ENCODE measurements at regions not wholly inside any gene's neighbourhood (a gene's known extent, or its start where the extent isn't known, plus 50 kb on each side); places are given as distances from the start of the nearest gene placed in this dataset.

- no peaks in the 10 kb centered on the region for H3K9me3 Mint-ChIP-seq
- H3K27ac Mint-ChIP-seq (ENCODE audit: unreplicated experiment), result peak overlapping the region; percentile 70
- TF ChIP-seq, protein P1, sequence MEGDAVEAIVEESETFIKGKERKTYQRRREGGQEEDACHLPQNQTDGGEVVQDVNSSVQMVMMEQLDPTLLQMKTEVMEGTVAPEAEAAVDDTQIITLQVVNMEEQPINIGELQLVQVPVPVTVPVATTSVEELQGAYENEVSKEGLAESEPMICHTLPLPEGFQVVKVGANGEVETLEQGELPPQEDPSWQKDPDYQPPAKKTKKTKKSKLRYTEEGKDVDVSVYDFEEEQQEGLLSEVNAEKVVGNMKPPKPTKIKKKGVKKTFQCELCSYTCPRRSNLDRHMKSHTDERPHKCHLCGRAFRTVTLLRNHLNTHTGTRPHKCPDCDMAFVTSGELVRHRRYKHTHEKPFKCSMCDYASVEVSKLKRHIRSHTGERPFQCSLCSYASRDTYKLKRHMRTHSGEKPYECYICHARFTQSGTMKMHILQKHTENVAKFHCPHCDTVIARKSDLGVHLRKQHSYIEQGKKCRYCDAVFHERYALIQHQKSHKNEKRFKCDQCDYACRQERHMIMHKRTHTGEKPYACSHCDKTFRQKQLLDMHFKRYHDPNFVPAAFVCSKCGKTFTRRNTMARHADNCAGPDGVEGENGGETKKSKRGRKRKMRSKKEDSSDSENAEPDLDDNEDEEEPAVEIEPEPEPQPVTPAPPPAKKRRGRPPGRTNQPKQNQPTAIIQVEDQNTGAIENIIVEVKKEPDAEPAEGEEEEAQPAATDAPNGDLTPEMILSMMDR (conservative IDR thresholded peaks at IDR 0.05), result no peak
- H3K27me3 Mint-ChIP-seq (ENCODE audit: low read depth), result no peaks in the 10 kb centered on the region
- peaks cover 54% of the 10 kb centered on the region for H3K4me1 Mint-ChIP-seq
- no peak overlapping the region for H3K4me3 Mint-ChIP-seq
- H3K36me3 Mint-ChIP-seq (ENCODE audit: low read depth), result peaks cover 9% of the 10 kb centered on the region
- no peak for DNase-seq (ENCODE audit: low read depth, low spot score)
Measured at GRCh38 chr7:12769444-12769843, 82.0 kb downstream of the ARL4A start.

DNA sequence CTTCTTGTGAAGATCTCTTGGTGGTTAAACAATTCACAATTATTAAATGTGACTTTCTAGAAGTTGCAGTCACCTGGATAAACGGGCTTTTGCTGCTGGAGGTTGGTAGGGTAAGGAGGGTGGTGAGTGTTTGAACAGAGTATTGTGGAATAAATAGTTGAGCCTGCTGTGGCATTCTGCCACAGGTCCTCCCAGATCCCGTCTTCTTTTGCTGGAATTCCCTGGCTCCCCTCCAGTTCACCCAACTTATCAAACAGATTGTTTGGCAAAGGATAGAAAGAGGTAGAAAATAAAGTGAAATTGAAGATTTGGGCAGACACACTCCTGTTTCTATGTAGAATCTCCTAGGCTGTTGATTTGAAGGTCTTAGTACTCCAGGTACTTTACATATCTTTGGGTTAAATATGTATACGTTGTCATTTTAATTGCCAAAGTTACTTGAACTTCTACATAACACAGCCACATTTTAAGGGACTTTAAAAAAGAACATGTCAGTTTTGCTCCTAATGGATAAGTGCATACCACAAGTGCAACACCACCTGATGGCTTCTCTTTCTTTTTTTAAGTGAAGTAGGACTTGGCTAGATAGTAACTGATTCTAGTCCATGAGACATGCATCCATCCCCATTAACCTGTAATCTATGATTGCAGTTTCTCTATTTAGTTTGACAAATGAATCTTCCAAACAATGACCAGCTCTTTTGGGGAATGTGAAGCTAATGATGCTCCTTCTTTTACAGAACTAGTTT, 83.0 kb downstream of the ARL4A start:
- Mint-ChIP-seq H3K36me3 (ENCODE audit: low read depth) (peaks cover 9% of the 10 kb centered on the region), H3K27me3 (ENCODE audit: low read depth) (no peaks in the 10 kb centered on the region), H3K4me3 (no peak overlapping the region)

DNA sequence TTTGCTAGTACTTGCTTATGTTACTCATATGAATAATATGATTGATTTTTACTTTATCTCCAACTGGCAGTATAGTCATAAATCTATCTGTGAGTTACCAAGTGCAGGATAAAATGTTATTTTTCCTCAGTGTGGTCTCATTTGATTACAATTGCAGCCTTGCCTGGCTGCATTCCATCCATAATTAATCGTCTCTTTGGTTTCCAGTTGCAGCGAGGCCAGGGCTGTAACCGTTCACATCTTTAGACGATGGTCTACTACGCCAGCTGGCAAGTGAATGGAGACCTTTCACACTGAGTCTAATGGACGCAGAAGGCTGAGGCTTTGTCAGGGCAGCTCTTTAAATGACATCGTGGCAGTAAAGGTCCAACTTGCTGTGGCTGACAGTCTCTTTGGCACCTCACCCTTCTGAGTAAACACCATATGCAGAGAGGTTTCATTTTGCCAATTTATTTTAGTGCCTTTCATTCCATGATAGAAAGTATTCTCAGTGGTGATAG, 84.0 kb downstream of the ARL4A start:
- Mint-ChIP-seq H3K4me3 (peak overlapping the region; percentile 44), H3K27me3 (ENCODE audit: low read depth) (no peaks in the 10 kb centered on the region), H3K4me1 (peaks cover 46% of the 10 kb centered on the region), H3K9me3 (no peaks in the 10 kb centered on the region), H3K36me3 (ENCODE audit: low read depth) (peaks cover 9% of the 10 kb centered on the region), H3K27ac (ENCODE audit: unreplicated experiment) (peak overlapping the region; percentile 60)
- DNase-seq (ENCODE audit: low read depth, low spot score), result peak; percentile 28
- TF ChIP-seq, protein P1 (conservative IDR thresholded peaks at IDR 0.05), result no peak

More for the DNA sequence above, 83.0 kb downstream of the ARL4A start:
- Mint-ChIP-seq H3K27ac (ENCODE audit: unreplicated experiment) (peak overlapping the region; percentile 87), H3K4me1 (peaks cover 46% of the 10 kb centered on the region), H3K9me3 (no peaks in the 10 kb centered on the region)
- TF ChIP-seq, protein P1 (conservative IDR thresholded peaks at IDR 0.05), result no peak
- DNase-seq (ENCODE audit: low read depth, low spot score), result no peak

- TF ChIP-seq, protein P1 (conservative IDR thresholded peaks at IDR 0.05), result no peak
Measured at GRCh38 chr7:12772768-12773167, 85.3 kb downstream of the ARL4A start.

DNA sequence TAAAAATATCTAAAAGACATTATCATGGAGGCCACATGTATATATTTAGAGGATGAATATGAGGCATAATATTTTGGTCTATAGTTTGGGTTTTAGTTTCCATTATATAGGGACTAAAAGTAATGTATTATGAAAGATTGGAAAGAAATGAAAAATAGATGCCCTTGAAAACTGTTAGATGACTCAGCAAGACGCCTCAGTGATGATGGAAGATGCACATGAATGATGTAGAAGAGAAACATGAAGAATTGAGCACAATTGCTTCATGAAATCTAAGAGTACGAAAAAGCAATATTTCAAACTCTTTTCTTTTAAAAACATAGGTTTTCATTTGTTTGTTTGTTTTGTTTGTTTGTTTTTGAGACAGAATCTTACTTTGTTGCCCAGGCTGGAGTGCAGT, 89.8 kb downstream of the ARL4A start:
- Mint-ChIP-seq H3K27ac (ENCODE audit: unreplicated experiment) (no peak overlapping the region), H3K4me3 (no peak overlapping the region), H3K4me1 (peaks cover 7% of the 10 kb centered on the region), H3K9me3 (no peaks in the 10 kb centered on the region), H3K27me3 (ENCODE audit: low read depth) (no peaks in the 10 kb centered on the region), H3K36me3 (ENCODE audit: low read depth) (peaks cover 7% of the 10 kb centered on the region)
- DNase-seq (ENCODE audit: low read depth, low spot score), result no peak
- TF ChIP-seq, protein P1 (conservative IDR thresholded peaks at IDR 0.05), result no peak

More at GRCh38 chr7:12772768-12773167, 85.3 kb downstream of the ARL4A start:
- Mint-ChIP-seq H3K4me1 (peaks cover 45% of the 10 kb centered on the region), H3K9me3 (no peaks in the 10 kb centered on the region), H3K4me3 (no peak overlapping the region), H3K27ac (ENCODE audit: unreplicated experiment) (peak overlapping the region; percentile 44), H3K36me3 (ENCODE audit: low read depth) (peaks cover 9% of the 10 kb centered on the region), H3K27me3 (ENCODE audit: low read depth) (no peaks in the 10 kb centered on the region)
- no peak for DNase-seq (ENCODE audit: low read depth, low spot score)
